Right cardiac atrium (tissue), 5 donors: ENCODE measurements at regions not wholly inside any gene's neighbourhood (a gene's known extent, or its start where the extent isn't known, plus 50 kb on each side); places are given as distances from the start of the nearest gene placed in this dataset.
"Not testable (repeated sequence)": the region's sequence is repeated elsewhere in the genome, so short reads cannot be mapped to it uniquely, and the experiment has no call there.

Source experiments
- ATAC-seq, 2 donors: fragments of 200-7000 bp; cut with Tn5 transposase; one replicate each; pipeline versions ENCODE4 v1.8.0 to v1.9.1; 2020; ENCODE audit warnings: moderate library complexity in 2 of 2, mild to moderate bottlenecking in 1 of 2
- DNase-seq, 3 donors: peaks; one replicate each; pipeline ENCODE4 v3.0.0-alpha.2; 2020
- H3K27ac ChIP-seq: one replicate; pipeline ENCODE4 v1.5.1; 2013; ENCODE audit warnings: mild to moderate bottlenecking, low read length, control low read depth, moderate library complexity
- H3K27me3 ChIP-seq: one replicate; pipeline ENCODE4 v1.6.1; 2013; ENCODE audit not compliant: control insufficient read depth, insufficient read depth
- H3K4me1 ChIP-seq: one replicate; pipeline ENCODE4 v1.6.1; 2013; ENCODE audit warnings: low read length; ENCODE audit not compliant: control insufficient read depth, insufficient read depth
- H3K4me3 ChIP-seq: one replicate; pipeline ENCODE4 v1.5.1; 2013; ENCODE audit warnings: low read length, control low read depth
- H3K9me3 ChIP-seq: one replicate; pipeline ENCODE4 v1.6.1; 2013; ENCODE audit warnings: low read length; ENCODE audit not compliant: control insufficient read depth
- WGBS: extraction: QIAGEN DNeasy Blood & Tissue Kit; methylation state at CpG from one replicate; pipeline ENCODE4 v1.1.7; 2013; 5-methylcytosine and 5-hydroxymethylcytosine counted together
- intact Hi-C, 4 donors: fragments of 100-400 bp; cut with DNase I; formaldehyde crosslinking; loops; one replicate each; pipeline versions ENCODE4 v1.11.0 to v1.14.0; 2022 to 2023
- donor health status: healthy with polysubstance abuse.
- donor health status: DM: no; HTN: yes; CAD: no.
- donor health status: DM: no; HTN: no; CAD: no.
- donor health status: DM: no; HTN: yes; CAD: no; lungs with severe emphysema.
- donor health status: DM: yes; HTN: yes; CAD: no.

- DNase-seq, intact Hi-C loops, H3K27me3 ChIP-seq, H3K27ac ChIP-seq, H3K4me1 ChIP-seq, H3K9me3 ChIP-seq, H3K4me3 ChIP-seq: not testable (repeated sequence)
- WGBS: 66% methylated on average over 3 of the region's 10 CpGs
- ATAC-seq: peak; percentile 86 to 89
Measured at GRCh38 chr1:206335875-206336846, 132.8 kb downstream of the SRGAP2 start.

- H3K27ac ChIP-seq, H3K4me3 ChIP-seq, intact Hi-C loops, H3K4me1 ChIP-seq, DNase-seq, H3K9me3 ChIP-seq, H3K27me3 ChIP-seq: not testable (repeated sequence)
- peak in 1 of 2 donors; percentile 14 for ATAC-seq
- 84% methylated on average over 1 of the region's 4 CpGs for WGBS
Measured at GRCh38 chr1:206337024-206337423, 133.3 kb upstream of the IKBKE start.

GRCh38 chr1:206350493-206351275, 119.6 kb upstream of the IKBKE start:
- H3K4me1 ChIP-seq, H3K27me3 ChIP-seq, intact Hi-C loops, H3K9me3 ChIP-seq, DNase-seq, H3K4me3 ChIP-seq, H3K27ac ChIP-seq: not testable (repeated sequence)
- 52% methylated on average over 2 of the region's 2 CpGs for WGBS
- ATAC-seq: peak in 1 of 2 donors; percentile 32

- H3K27ac ChIP-seq, H3K4me3 ChIP-seq, DNase-seq, intact Hi-C loops, H3K27me3 ChIP-seq, H3K4me1 ChIP-seq, H3K9me3 ChIP-seq: not testable (repeated sequence)
- 53% methylated on average over 4 of the region's 10 CpGs for WGBS
- peak; percentile 62 to 67 for ATAC-seq
Measured at GRCh38 chr1:206351276-206352052, 118.8 kb upstream of the IKBKE start.

DNA sequence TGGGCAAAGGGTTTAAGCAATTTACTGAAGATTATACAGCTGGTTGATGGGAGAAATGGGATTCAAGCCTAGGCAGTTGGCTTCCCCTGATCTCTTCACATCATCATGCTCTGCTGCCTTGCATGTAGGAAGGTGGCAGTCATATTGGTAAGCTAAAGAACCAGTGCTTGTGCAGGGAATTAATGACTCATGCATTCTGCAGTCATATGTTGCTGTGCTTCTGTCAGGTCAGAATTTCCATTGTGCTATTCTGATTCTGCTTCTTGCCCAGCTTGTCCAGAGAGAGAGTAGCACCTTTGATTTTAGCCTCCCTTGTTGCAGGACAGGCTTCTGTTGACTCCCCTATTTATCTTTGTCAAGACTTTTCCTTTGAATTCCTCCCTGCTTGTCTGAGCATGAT, 114.0 kb upstream of the IKBKE start:
- ATAC-seq: peak; percentile 40 to 73
- H3K4me3 ChIP-seq, H3K9me3 ChIP-seq, intact Hi-C loops, DNase-seq, H3K27ac ChIP-seq, H3K4me1 ChIP-seq, H3K27me3 ChIP-seq: not testable (repeated sequence)

GRCh38 chr1:206357962-206358361, 112.3 kb upstream of the IKBKE start:
- ATAC-seq, H3K4me3 ChIP-seq, intact Hi-C loops, H3K4me1 ChIP-seq, H3K9me3 ChIP-seq, H3K27ac ChIP-seq, H3K27me3 ChIP-seq: not testable (repeated sequence)
- 89% methylated on average over 1 of the region's 3 CpGs for WGBS
- DNase-seq: peak in 1 of 3 donors; percentile 29

DNA sequence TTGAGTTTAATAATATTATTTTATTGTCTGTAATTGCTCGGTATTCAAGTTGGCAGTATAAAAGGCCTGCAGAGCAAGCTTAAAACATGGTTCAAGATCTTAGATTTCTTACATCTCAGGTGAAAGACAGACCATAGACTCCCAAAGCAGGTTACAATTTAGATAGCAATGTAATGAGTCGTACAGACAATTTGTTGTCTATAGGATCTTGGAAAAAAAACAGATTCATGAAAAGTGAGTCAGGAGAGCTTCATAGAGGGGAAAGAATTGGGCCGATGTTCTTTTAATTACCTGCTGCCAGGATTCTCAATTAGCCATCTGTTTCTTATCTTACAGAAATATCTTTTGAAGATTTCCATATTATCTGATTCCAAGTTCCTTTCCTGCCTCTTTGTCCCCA, 111.5 kb upstream of the IKBKE start:
- H3K9me3 ChIP-seq, DNase-seq, intact Hi-C loops, H3K4me1 ChIP-seq, H3K27ac ChIP-seq, H3K4me3 ChIP-seq, H3K27me3 ChIP-seq, ATAC-seq: not testable (repeated sequence)
- 85% methylated on average over 2 of the region's 3 CpGs for WGBS

GRCh38 chr1:206359377-206359776, 110.9 kb upstream of the IKBKE start:
- H3K9me3 ChIP-seq, H3K4me3 ChIP-seq, H3K27me3 ChIP-seq, ATAC-seq, H3K27ac ChIP-seq, intact Hi-C loops, DNase-seq, H3K4me1 ChIP-seq: not testable (repeated sequence)

DNA sequence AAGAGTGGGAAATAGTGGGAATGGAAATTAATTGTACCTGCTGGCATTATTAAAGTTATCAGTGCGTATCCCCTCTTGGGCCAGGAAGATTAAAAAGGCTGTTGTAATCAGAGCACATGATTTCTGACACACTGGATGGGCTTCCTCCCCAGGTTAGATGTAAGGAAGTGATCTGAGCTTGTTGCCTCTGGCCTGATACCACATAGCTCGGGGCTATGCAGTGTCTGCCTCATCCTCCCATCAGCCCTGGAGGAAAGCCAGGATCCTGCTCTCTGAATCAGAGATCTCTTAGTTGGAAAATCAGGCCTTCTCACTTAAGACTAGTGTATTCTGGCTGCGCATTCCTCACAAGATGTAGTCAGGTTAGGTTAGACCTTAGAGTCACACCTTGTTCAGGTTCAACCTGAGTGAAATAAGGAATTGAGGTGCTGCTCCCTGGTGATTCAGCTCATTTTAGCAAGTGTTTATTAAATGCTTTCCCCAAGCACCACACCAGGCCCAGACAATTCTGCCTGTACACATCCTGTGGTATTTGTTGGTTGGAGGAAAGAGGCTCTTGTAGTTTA, 108.2 kb upstream of the IKBKE start:
- H3K27me3 ChIP-seq, H3K4me1 ChIP-seq, H3K4me3 ChIP-seq, H3K27ac ChIP-seq, intact Hi-C loops, DNase-seq, H3K9me3 ChIP-seq: not testable (repeated sequence)
- whole genome bisulfite sequencing: 79% methylated on average over 1 of the region's 3 CpGs
- ATAC-seq: peak in 1 of 2 donors; percentile 29

GRCh38 chr1:206362994-206363393, 107.3 kb upstream of the IKBKE start:
- 97% methylated on average over 3 of the region's 3 CpGs for WGBS
- H3K27me3 ChIP-seq, H3K4me1 ChIP-seq, ATAC-seq, H3K9me3 ChIP-seq, intact Hi-C loops, H3K27ac ChIP-seq, H3K4me3 ChIP-seq, DNase-seq: not testable (repeated sequence)
